ENCODE measurements at regions not wholly inside any gene's neighbourhood (a gene's known extent, or its start where the extent isn't known, plus 50 kb on each side); places are given as distances from the start of the nearest gene placed in this dataset.
"Not testable (repeated sequence)": the region's sequence is repeated elsewhere in the genome, so short reads cannot be mapped to it uniquely, and the experiment has no call there.

DNA sequence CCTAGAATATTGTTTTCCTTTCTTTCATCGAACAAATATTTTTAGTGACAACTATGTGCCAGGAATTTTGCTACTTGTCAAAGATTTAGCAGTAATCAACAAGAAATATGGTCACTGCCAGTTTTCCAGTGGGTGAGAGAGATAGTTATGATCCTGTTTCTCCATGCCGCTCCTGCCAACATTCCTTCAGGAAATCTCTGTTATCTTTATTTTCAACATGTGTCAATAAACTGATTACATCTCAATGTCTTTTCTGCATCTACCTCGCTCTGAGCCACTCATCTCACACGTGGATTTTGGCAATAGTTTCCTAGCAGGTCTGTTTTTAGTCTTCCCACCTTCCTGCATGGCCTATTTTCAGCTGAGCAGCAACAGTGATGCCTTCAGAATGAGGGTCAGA is 650.0 kb upstream of the STXBP6 start:
- TF ChIP-seq, protein P1, sequence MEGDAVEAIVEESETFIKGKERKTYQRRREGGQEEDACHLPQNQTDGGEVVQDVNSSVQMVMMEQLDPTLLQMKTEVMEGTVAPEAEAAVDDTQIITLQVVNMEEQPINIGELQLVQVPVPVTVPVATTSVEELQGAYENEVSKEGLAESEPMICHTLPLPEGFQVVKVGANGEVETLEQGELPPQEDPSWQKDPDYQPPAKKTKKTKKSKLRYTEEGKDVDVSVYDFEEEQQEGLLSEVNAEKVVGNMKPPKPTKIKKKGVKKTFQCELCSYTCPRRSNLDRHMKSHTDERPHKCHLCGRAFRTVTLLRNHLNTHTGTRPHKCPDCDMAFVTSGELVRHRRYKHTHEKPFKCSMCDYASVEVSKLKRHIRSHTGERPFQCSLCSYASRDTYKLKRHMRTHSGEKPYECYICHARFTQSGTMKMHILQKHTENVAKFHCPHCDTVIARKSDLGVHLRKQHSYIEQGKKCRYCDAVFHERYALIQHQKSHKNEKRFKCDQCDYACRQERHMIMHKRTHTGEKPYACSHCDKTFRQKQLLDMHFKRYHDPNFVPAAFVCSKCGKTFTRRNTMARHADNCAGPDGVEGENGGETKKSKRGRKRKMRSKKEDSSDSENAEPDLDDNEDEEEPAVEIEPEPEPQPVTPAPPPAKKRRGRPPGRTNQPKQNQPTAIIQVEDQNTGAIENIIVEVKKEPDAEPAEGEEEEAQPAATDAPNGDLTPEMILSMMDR (IDR thresholded peaks at IDR 0.05; ENCODE audit: low read depth, low read length, missing control alignments) = no peak

DNA sequence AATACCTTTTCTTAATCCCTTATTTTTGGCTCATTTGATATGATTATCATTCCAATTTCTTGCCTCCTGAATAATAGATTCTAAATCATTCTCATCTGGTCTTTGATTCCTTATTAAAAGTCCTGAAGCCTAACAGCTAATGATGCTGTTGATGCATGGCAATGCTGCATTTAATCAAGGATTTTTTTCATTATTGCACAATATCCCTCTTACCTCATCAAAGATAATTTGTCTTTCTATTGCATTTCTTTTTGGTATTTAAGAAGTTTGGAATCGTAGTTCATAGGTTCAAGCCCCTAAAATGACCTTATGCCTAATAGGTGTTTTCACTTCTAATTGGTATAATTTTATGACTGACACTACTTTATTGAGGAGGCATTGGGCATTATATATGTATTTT is 648.2 kb upstream of the STXBP6 start:
- DNase-seq (ENCODE audit: low read depth) = no peak
- TF ChIP-seq, protein P1 (IDR thresholded peaks at IDR 0.05; ENCODE audit: low read depth, low read length, missing control alignments) = no peak
- no peak overlapping the region for H3K4me3 ChIP-seq (ENCODE audit: low read depth, low read length)
- in situ Hi-C loops (cut with HindIII; ENCODE audit: low sequenced_read_pairs) = no loop called here

More for the DNA sequence above, 650.0 kb upstream of the STXBP6 start:
- no peak for DNase-seq (ENCODE audit: low read depth)
- in situ Hi-C loops (cut with HindIII; ENCODE audit: low sequenced_read_pairs) = no loop called here
- no peak overlapping the region for H3K4me3 ChIP-seq (ENCODE audit: low read depth, low read length)

DNA sequence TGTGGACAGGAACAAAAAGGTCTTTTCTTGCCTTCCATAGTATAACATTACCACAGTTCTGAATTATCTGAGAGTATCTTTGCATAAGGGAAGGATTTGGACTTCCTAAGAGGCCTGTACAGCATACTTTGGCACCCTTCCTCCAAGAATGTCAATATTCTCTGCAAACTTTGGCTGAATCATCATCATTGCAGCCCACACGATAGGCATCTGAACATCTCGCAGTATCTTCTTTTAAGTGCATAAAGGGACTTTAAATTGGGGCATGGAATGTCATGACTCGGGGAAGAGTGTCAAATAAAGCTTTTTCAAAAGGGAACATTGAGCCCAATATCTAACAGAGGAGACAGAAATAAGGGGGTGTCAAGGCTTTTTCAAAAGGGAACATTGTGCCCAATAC is 646.2 kb upstream of the STXBP6 start:
- no peak overlapping the region for H3K4me3 ChIP-seq (ENCODE audit: low read depth, low read length)
- TF ChIP-seq, protein P1 (IDR thresholded peaks at IDR 0.05; ENCODE audit: low read depth, low read length, missing control alignments) = no peak
- in situ Hi-C loops (cut with HindIII; ENCODE audit: low sequenced_read_pairs) = no loop called here
- DNase-seq (ENCODE audit: low read depth) = no peak

GRCh38 chr14:25685004-25685403 is 635.1 kb upstream of the STXBP6 start:
- TF ChIP-seq, protein P1 (IDR thresholded peaks at IDR 0.05; ENCODE audit: low read depth, low read length, missing control alignments) = no peak
- no peak for DNase-seq (ENCODE audit: low read depth)
- in situ Hi-C loops (cut with HindIII; ENCODE audit: low sequenced_read_pairs) = no loop called here
- no peak overlapping the region for H3K4me3 ChIP-seq (ENCODE audit: low read depth, low read length)

- in situ Hi-C loops (cut with HindIII; ENCODE audit: low sequenced_read_pairs) = no loop called here
Observed at GRCh38 chr14:25680934-25681333, 631.0 kb upstream of the STXBP6 start.

DNA sequence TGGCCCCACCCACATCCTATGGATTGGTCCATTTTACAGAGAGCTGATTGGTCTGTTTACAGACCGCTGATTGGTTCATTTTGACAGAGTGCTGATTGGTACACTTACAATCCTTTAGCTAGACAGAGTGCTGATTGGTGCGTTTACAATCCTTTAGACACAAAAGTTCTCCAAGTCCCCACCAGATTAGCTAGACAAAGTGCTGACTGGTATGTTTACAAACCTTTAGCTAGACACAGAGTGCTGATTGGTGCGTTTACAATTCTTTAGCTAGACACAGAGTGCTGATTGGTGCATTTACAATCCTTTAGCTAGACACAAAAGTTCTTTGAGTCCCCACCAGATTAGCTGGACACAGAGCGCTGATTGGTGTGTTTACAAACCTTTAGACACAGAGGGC is 630.6 kb upstream of the STXBP6 start:
- in situ Hi-C loops (cut with HindIII; ENCODE audit: low sequenced_read_pairs); DNase-seq (ENCODE audit: low read depth); H3K4me3 ChIP-seq (ENCODE audit: low read depth, low read length): not testable (repeated sequence)

More at GRCh38 chr14:25680934-25681333, 631.0 kb upstream of the STXBP6 start:
- no peak overlapping the region for H3K4me3 ChIP-seq (ENCODE audit: low read depth, low read length)
- TF ChIP-seq, protein P1 (IDR thresholded peaks at IDR 0.05; ENCODE audit: low read depth, low read length, missing control alignments) = no peak
- DNase-seq (ENCODE audit: low read depth) = no peak

DNA sequence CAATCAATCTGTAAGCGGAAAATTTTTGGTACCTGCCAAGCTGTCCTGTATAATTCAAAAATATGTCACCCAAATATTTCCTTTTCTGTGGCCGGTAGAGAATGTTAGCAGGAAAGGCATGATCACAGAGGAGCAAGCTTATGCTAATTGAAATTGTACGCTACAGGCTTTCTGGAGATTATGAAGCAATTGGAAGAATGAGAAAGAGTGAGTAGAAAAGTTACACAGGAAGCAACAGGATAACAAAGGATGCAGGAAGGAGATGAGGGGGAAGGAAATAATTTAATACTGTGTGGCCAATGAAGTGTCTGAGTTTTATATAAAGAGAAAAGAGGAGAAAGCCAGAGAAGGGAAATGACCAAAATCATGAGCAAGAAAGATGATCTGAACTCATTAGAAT is 627.2 kb upstream of the STXBP6 start:
- no peak for DNase-seq (ENCODE audit: low read depth)
- TF ChIP-seq, protein P1 (IDR thresholded peaks at IDR 0.05; ENCODE audit: low read depth, low read length, missing control alignments) = no peak
- H3K4me3 ChIP-seq (ENCODE audit: low read depth, low read length) = no peak overlapping the region
- in situ Hi-C loops (cut with HindIII; ENCODE audit: low sequenced_read_pairs) = no loop called here
